Umbilical cord (tissue), 1 donor: ENCODE measurements at regions not wholly inside any gene's neighbourhood (a gene's known extent, or its start where the extent isn't known, plus 50 kb on each side); places are given as distances from the start of the nearest gene placed in this dataset.

Source experiments
- DNase-seq: peaks from one replicate; pipeline ENCODE4 v3.0.0-alpha.2; 2015; ENCODE audit warnings: low spot score

- no peak for DNase-seq
These were observed 99.4 kb downstream of the HDGFL1 start for GRCh38 chr6:22668717-22669116.

- DNase-seq, result no peak
These were observed 101.2 kb downstream of the HDGFL1 start for GRCh38 chr6:22670605-22671004.

GRCh38 chr6:22673474-22673873 is 104.1 kb downstream of the HDGFL1 start:
- DNase-seq, result no peak

GRCh38 chr6:22680950-22681349 is 111.6 kb downstream of the HDGFL1 start:
- DNase-seq, result no peak

GRCh38 chr6:22681761-22682160 is 112.4 kb downstream of the HDGFL1 start:
- no peak for DNase-seq

GRCh38 chr6:22682979-22683378 is 113.6 kb downstream of the HDGFL1 start:
- no peak for DNase-seq

GRCh38 chr6:22690446-22690845 is 121.1 kb downstream of the HDGFL1 start:
- no peak for DNase-seq

GRCh38 chr6:22694092-22694724 is 124.8 kb downstream of the HDGFL1 start:
- DNase-seq, result no peak

- no peak for DNase-seq
These were observed 127.1 kb downstream of the HDGFL1 start for GRCh38 chr6:22696481-22696880.

GRCh38 chr6:22697306-22697705 is 127.9 kb downstream of the HDGFL1 start:
- DNase-seq, result no peak

GRCh38 chr6:22699151-22699550 is 129.8 kb downstream of the HDGFL1 start:
- DNase-seq, result peak; percentile 16

GRCh38 chr6:22706651-22707050 is 137.3 kb downstream of the HDGFL1 start:
- DNase-seq, result peak; percentile 76

GRCh38 chr6:22708469-22708868 is 139.1 kb downstream of the HDGFL1 start:
- DNase-seq, result no peak

- DNase-seq, result no peak
These were observed 140.4 kb downstream of the HDGFL1 start for GRCh38 chr6:22709803-22710202.

- DNase-seq, result no peak
These were observed 147.4 kb downstream of the HDGFL1 start for GRCh38 chr6:22716721-22717120.

GRCh38 chr6:22717915-22718314 is 148.5 kb downstream of the HDGFL1 start:
- no peak for DNase-seq

- no peak for DNase-seq
These were observed 153.5 kb downstream of the HDGFL1 start for GRCh38 chr6:22722913-22723312.

- no peak for DNase-seq
These were observed 157.6 kb downstream of the HDGFL1 start for GRCh38 chr6:22726966-22727365.

GRCh38 chr6:22727710-22728109 is 158.3 kb downstream of the HDGFL1 start:
- no peak for DNase-seq

GRCh38 chr6:22732176-22732970 is 163.0 kb downstream of the HDGFL1 start:
- no peak for DNase-seq

GRCh38 chr6:22736740-22737139 is 167.4 kb downstream of the HDGFL1 start:
- peak; percentile 14 for DNase-seq

GRCh38 chr6:22737331-22737730 is 168.0 kb downstream of the HDGFL1 start:
- DNase-seq, result peak; percentile 43

GRCh38 chr6:22738194-22738593 is 168.8 kb downstream of the HDGFL1 start:
- no peak for DNase-seq
